Activated naive CD4-positive, alpha-beta T cell treated with anti-CD3 and anti-CD28 coated beads, Interleukin-2, amount 50 U/mL, for 72 hours (primary cell): ENCODE measurements at regions not wholly inside any gene's neighbourhood (a gene's known extent, or its start where the extent isn't known, plus 50 kb on each side); places are given as distances from the start of the nearest gene placed in this dataset.
"Not testable (repeated sequence)": the region's sequence is repeated elsewhere in the genome, so short reads cannot be mapped to it uniquely, and the experiment has no call there.

Experiments used
- ATAC-seq, 2 donors: fragments of 150-1000 bp; cut with Tn5 transposase; 2 replicates each; pipeline ENCODE4 v1.10.0; 2021; ENCODE audit warnings: mild to moderate bottlenecking in 2 of 2, moderate library complexity in 2 of 2
- DNase-seq, 2 donors: peaks; one replicate each; pipeline ENCODE4 v3.0.0; 2021 to 2022; ENCODE audit warnings: low spot score in 2 of 2
- H3K27ac Mint-ChIP-seq, 2 donors: one replicate each; pipeline ENCODE4 v1.8.0; 2022; ENCODE audit warnings: mild to moderate bottlenecking in 2 of 2, mixed read lengths in 2 of 2
- H3K36me3 Mint-ChIP-seq, 2 donors: one replicate each; pipeline ENCODE4 v1.8.0; 2022; ENCODE audit warnings: mixed read lengths in 2 of 2
- H3K9me3 Mint-ChIP-seq, 2 donors: one replicate each; pipeline ENCODE4 v1.8.0; 2022; ENCODE audit warnings: mixed read lengths in 2 of 2

- ATAC-seq (no peak), DNase-seq (no peak)
- Mint-ChIP-seq H3K36me3 (no peaks in the 10 kb centered on the region), H3K27ac (no peak overlapping the region), H3K9me3 (peaks cover 0 to 10% of the 10 kb centered on the region in 2 donors)
These were observed 332.7 kb upstream of the MAGI2 start for GRCh38 chr7:79786187-79786586.

GRCh38 chr7:79785556-79785955 is 332.1 kb upstream of the MAGI2 start:
- DNase-seq (no peak), ATAC-seq (no peak)
- Mint-ChIP-seq H3K9me3 (peaks cover 0 to 10% of the 10 kb centered on the region in 2 donors), H3K27ac (no peak overlapping the region), H3K36me3 (no peaks in the 10 kb centered on the region)

GRCh38 chr7:79782906-79783305 is 329.4 kb upstream of the MAGI2 start:
- no peak for ATAC-seq
- DNase-seq: no peak
- no peaks in the 10 kb centered on the region for H3K36me3 Mint-ChIP-seq
- peaks cover 0 to 10% of the 10 kb centered on the region in 2 donors for H3K9me3 Mint-ChIP-seq
- H3K27ac Mint-ChIP-seq: no peak overlapping the region

- DNase-seq (no peak), ATAC-seq (no peak)
- no peaks in the 10 kb centered on the region for H3K36me3 Mint-ChIP-seq
- H3K9me3 Mint-ChIP-seq: peaks cover 0 to 7% of the 10 kb centered on the region in 2 donors
- H3K27ac Mint-ChIP-seq: no peak overlapping the region
These were observed 328.8 kb upstream of the MAGI2 start for GRCh38 chr7:79782256-79782655.

GRCh38 chr7:79781716-79782115 is 328.2 kb upstream of the MAGI2 start:
- ATAC-seq: no peak
- Mint-ChIP-seq H3K9me3 (peaks cover 0 to 7% of the 10 kb centered on the region in 2 donors), H3K36me3 (no peaks in the 10 kb centered on the region), H3K27ac (no peak overlapping the region)
- no peak for DNase-seq

DNA sequence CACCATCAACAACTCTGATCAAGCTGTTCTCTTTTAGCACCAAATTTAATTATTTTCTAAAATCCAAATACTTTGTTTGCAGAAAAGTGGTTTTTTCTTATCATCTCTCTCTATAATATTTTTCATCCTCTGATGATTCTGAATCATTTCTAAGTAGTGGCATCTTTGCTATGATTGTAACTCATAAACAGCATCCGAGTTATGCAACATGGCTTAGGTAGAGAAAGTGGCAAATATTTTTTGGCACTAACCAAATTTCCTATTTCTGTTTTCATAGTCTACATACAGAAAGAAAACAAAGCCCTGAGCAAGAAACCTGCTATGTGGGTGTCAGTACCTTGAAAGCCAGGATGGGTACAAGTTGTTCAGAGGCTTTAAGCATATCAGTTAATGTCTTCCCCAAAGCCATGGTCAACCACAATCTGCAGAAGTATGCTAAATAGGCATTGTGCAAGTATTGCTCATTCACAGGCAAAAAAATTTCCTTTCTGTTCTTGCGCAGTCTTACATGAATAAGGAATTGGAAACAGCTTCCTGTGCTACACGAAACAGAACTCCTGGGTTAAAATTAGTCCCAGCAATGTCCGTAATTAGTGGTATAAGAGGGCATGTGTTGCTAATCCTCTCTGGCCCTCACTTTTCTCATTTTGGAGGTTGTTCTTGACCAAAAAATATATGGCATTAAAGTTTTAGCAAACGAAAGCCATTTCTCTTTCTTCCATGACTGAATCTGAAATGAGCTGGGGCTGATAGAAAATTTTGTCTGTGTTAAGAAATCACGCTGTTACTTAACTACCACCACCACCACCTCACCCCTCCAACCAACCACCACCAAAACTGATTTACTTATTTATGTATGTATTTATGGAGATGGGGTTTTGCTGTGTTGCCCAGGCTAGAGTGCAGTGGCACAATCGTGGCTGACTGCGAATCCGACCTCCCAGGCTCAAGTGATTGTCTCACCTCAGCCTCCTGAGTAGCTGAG is 325.6 kb upstream of the MAGI2 start:
- Mint-ChIP-seq H3K9me3 (peaks cover 0 to 4% of the 10 kb centered on the region in 2 donors), H3K36me3 (no peaks in the 10 kb centered on the region), H3K27ac (no peak overlapping the region)
- no peak for ATAC-seq
- no peak for DNase-seq

DNA sequence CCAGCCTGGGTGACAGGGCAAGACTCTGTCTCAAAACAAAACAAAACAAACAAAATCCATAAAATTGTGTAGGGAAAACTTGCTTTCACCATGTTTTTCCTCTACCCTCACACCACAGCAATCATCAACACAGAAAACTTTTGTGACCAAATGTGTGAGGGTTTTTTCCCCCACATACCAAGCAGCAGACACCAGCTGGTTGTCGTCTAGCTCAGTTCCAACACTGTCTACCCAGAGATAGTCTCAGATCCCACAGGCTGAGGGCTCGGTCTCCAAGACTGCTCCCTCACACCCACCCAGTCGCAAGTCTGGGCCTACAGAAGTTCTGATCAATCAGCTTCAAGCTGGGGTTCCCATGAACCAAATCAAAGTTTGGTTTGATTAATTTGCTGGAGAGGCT is 322.4 kb upstream of the MAGI2 start:
- no peaks in the 10 kb centered on the region for H3K36me3 Mint-ChIP-seq
- H3K9me3 Mint-ChIP-seq: no peaks in the 10 kb centered on the region
- no peak for DNase-seq
- H3K27ac Mint-ChIP-seq: no peak overlapping the region
- ATAC-seq: no peak

GRCh38 chr7:79774150-79774549 is 320.7 kb upstream of the MAGI2 start:
- H3K9me3 Mint-ChIP-seq: no peaks in the 10 kb centered on the region
- H3K36me3 Mint-ChIP-seq: no peaks in the 10 kb centered on the region
- DNase-seq (no peak), ATAC-seq (no peak)
- H3K27ac Mint-ChIP-seq: no peak overlapping the region

DNA sequence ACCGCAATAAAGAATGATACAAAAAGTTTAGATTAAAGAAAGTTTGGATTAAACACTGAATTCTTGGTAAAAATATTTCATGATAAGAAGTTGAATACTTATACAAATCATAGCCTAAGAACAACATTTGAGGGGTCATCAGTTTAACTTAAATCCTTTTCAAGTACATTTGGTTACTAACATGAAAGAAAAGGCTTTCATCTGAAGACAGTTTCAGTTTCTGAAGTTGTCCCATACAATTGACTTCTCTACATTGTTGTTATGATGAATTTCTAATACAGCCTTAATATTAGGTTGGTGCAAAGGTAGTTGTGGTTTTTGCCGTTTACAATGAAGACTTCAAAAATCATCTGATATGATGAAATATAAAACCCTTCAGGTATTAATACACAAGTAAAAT is 317.5 kb upstream of the MAGI2 start:
- H3K9me3 Mint-ChIP-seq: no peaks in the 10 kb centered on the region
- no peak overlapping the region for H3K27ac Mint-ChIP-seq
- H3K36me3 Mint-ChIP-seq: no peaks in the 10 kb centered on the region
- DNase-seq: no peak
- ATAC-seq: no peak

DNA sequence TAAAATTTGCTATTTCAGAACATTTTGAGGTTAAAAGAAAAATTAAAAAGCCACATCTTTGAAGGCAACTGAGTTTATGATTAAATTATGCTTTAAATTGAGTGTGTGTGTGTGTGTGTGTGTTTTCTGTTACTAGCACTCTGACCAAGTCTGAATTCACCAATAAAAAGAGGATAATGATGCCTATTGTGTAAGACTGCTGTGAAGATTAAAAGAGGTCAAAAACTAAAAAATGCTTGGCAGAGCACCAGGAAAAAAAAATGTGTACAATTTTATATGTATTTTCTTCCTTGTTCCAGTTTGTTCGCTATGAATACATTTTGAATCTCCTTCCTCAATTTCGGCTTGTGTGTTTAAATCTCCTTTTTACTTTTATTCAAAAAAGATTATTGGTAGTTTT is 316.6 kb upstream of the MAGI2 start:
- H3K36me3 Mint-ChIP-seq: no peaks in the 10 kb centered on the region
- DNase-seq (no peak), ATAC-seq (no peak)
- no peaks in the 10 kb centered on the region for H3K9me3 Mint-ChIP-seq
- H3K27ac Mint-ChIP-seq: no peak overlapping the region

DNA sequence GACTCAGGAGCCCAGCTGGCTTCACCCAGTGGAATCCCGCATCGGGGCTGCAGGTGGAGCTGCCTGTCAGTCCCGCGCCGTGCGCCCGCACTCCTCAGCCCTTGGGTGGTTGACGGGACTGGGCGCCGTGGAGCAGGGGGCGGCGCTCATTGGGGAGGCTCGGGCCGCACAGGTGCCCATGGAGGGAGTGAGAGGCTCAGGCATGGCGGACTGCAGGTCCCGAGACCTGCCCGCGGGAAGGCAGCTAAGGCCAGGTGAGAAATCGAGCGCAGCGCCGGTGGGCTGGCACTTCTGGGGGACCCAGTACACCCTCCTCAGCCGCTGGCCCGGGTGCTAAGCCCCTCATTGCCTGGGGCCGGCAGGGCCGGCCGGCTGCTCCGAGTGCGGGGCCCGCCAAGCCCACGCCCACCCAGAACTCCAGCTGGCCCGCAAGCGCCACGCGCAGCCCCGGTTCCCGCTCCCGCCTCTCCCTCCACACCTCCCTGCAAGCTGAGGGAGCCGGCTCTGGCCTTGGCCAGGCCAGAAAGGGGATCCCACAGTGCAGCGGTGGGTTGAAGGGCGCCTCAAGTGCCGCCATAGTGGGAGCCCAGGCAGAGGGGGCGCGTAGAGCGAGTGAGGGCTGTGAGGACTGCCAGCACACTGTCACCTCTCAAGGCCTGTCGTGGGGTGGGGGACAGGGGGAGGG is 314.6 kb upstream of the MAGI2 start:
- not testable (repeated sequence) for H3K9me3 Mint-ChIP-seq, DNase-seq, ATAC-seq, H3K36me3 Mint-ChIP-seq, H3K27ac Mint-ChIP-seq

DNA sequence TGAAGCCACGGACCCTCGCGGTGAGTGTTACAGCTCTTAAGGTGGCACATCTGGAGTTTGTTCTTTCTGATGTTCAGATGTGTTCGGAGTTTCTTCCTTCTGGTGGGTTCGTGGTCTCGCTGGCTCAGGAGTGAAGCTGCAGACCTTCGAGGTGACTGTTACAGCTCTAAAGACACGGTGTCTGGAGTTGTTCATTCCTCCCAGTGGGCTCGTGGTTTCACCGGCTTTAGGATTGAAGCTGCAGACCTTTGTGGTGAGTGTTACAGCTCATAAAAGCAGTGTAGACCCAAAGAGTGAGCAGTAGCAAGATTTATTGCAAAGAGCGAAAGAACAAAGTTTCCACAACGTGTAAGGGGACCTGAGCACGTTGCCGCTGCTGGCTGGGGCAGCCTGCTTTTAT is 313.7 kb upstream of the MAGI2 start:
- not testable (repeated sequence) for H3K36me3 Mint-ChIP-seq

GRCh38 chr7:79761876-79762429 is 308.5 kb upstream of the MAGI2 start:
- peaks cover 10 to 22% of the 10 kb centered on the region in 2 donors for H3K9me3 Mint-ChIP-seq
- H3K27ac Mint-ChIP-seq: no peak overlapping the region
- ATAC-seq: no peak
- DNase-seq: no peak
- H3K36me3 Mint-ChIP-seq: no peaks in the 10 kb centered on the region

More for the DNA sequence above, 313.7 kb upstream of the MAGI2 start:
- not testable (repeated sequence) for DNase-seq, ATAC-seq, H3K27ac Mint-ChIP-seq, H3K9me3 Mint-ChIP-seq

DNA sequence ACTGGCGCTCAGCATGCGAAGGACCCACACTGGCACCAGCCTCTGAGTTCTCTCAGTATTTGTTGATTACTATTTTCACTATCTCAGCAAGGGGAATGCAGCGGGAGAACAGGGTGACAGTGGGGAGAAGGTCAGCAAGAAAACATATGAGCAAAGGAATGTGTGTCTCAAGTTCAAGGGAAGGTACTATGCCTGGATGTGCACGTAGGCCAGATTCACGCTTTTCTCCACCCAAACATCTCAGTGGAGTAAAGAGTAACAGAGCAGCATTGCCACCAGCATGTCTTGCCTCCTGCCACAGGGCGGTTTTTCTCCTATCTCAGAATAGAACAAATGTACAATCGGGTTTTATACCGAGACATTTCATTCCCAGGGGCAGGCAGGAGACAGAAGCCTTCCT is 297.5 kb upstream of the MAGI2 start:
- not testable (repeated sequence) for H3K27ac Mint-ChIP-seq, DNase-seq, H3K36me3 Mint-ChIP-seq, ATAC-seq, H3K9me3 Mint-ChIP-seq

GRCh38 chr7:79749856-79750255 is 296.4 kb upstream of the MAGI2 start:
- Mint-ChIP-seq H3K9me3 (peaks cover 0 to 6% of the 10 kb centered on the region in 2 donors), H3K27ac (no peak overlapping the region), H3K36me3 (no peaks in the 10 kb centered on the region)
- DNase-seq (no peak), ATAC-seq (no peak)

DNA sequence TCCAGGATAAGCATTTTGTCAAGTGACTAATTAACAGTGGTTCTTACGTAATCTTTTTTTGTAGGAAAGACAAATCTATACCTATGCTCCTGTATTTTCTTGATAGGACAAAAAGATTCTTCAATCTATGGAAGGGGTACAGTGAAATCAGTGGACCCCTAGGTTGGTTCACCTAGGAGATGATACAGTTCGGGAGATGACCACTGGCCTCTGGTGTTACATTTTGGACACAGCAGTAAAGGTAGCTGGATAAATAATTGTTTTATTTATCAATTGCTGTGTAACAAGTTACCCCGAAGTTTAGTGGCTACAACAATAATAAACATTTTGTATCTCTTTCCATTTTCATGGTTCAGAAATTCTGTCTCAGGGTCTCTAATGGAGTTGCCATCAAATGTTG is 288.2 kb upstream of the MAGI2 start:
- ATAC-seq: no peak
- H3K27ac Mint-ChIP-seq: no peak overlapping the region

DNA sequence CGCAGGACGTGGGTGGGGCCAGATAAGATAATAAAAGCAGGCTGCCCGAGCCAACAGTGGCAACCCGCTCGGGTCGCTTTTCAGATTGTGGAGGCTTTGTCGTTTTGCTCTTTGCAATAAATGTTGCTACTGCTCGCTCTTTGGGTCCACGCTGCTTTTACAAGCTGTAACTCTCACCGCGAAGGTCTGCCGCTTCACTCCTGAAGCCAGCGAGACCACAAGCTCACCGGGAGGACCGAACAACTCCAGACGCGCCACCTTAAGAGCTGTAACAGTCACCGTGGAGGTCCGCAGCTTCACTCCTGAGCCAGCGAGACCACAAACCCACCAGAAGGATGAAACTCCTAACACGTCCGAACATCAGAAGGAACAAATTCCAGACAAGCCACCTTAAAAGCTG is 286.6 kb upstream of the MAGI2 start:
- H3K9me3 Mint-ChIP-seq: peaks cover 2 to 13% of the 10 kb centered on the region in 2 donors
- ATAC-seq (no peak), DNase-seq (no peak)
- no peak overlapping the region for H3K27ac Mint-ChIP-seq
- H3K36me3 Mint-ChIP-seq: peaks cover 0 to 5% of the 10 kb centered on the region in 2 donors

More for the DNA sequence above, 288.2 kb upstream of the MAGI2 start:
- Mint-ChIP-seq H3K9me3 (peaks cover 0 to 8% of the 10 kb centered on the region in 2 donors), H3K36me3 (peaks cover 0 to 5% of the 10 kb centered on the region in 2 donors)
- no peak for DNase-seq
